ENCODE measurements at regions not wholly inside any gene's neighbourhood (a gene's known extent, or its start where the extent isn't known, plus 50 kb on each side); places are given as distances from the start of the nearest gene placed in this dataset.

- Histone ChIP-seq H3F3A (replicated peaks; ENCODE audit: low read depth) (no peaks in the 10 kb centered on the region), H3K27ac (ENCODE audit: low read depth) (no peak overlapping the region), H3K27me3 (ENCODE audit: insufficient read depth) (no peaks in the 10 kb centered on the region), H3K9me2 (ENCODE audit: insufficient read depth) (no peaks in the 10 kb centered on the region), H3K4me1 (ENCODE audit: insufficient read depth) (peaks cover 17% of the 10 kb centered on the region; the same call in 1 of the 2 replicates), H3K36me3 (ENCODE audit: insufficient read depth) (no peaks in the 10 kb centered on the region), H2AFZ (no peak overlapping the region), H4K20me1 (replicated peaks; ENCODE audit: insufficient read depth) (no peaks in the 10 kb centered on the region), H3K79me2 (replicated peaks; ENCODE audit: insufficient read depth) (no peaks in the 10 kb centered on the region), H3K4me2 (no peak overlapping the region), H3K4me3 (no peak overlapping the region)
- peaks cover 11% of the 10 kb centered on the region for H3K4me1 Mint-ChIP-seq
- DNase-seq (ENCODE audit: low spot score): no peak
- TF ChIP-seq, protein P1, sequence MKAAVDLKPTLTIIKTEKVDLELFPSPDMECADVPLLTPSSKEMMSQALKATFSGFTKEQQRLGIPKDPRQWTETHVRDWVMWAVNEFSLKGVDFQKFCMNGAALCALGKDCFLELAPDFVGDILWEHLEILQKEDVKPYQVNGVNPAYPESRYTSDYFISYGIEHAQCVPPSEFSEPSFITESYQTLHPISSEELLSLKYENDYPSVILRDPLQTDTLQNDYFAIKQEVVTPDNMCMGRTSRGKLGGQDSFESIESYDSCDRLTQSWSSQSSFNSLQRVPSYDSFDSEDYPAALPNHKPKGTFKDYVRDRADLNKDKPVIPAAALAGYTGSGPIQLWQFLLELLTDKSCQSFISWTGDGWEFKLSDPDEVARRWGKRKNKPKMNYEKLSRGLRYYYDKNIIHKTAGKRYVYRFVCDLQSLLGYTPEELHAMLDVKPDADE (IDR thresholded peaks at IDR 0.05): no peak
- no peak for TF ChIP-seq ZNF331 (CRISPR knock-in tag; IDR thresholded peaks at IDR 0.05; ENCODE audit: low read depth)
- TF ChIP-seq EZH2phosphoT487 (IDR thresholded peaks at IDR 0.05; ENCODE audit: unreplicated experiment): no peak
- no peak for TF ChIP-seq JUNB (IDR thresholded peaks at IDR 0.05; ENCODE audit: unreplicated experiment)
- no peak for ATAC-seq
- no peak overlapping the region for H3K4me3 Mint-ChIP-seq
- H3K9me3 Mint-ChIP-seq: peaks cover 3% of the 10 kb centered on the region; the same call in 1 of the 3 replicates
- H3K27ac Mint-ChIP-seq: no peak overlapping the region
- peaks cover 4% of the 10 kb centered on the region for H3K27me3 Mint-ChIP-seq (ENCODE audit: insufficient read depth, low read depth, poor library complexity)
- H3K36me3 Mint-ChIP-seq (ENCODE audit: low read depth): peaks cover 2% of the 10 kb centered on the region; the same call in 1 of the 3 replicates
These were observed 425.3 kb upstream of the NOX3 start for GRCh38 chr6:155880900-155881299.

DNA sequence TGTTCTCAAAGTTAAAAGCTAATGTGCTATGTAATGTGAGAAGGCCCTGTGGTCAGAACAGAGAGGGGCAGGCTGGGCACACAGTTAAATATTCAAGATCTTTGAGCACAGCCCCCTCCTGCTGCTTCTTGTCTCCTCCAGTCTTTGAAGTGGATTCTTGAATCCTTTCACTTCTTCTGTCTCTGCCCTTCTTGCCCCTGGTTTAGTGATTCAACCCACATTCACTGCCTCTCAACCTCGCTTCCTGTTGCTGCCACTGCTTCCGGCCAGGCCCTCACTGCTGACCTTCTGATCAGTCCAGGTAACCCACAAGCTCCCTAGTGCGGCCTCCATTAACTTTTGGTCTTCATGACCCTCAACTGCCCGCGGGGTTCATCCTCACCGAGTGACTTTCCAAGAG, 417.3 kb upstream of the NOX3 start:
- no peak for TF ChIP-seq ZNF114 (CRISPR knock-in tag; IDR thresholded peaks at IDR 0.05)
- TF ChIP-seq, protein P2, sequence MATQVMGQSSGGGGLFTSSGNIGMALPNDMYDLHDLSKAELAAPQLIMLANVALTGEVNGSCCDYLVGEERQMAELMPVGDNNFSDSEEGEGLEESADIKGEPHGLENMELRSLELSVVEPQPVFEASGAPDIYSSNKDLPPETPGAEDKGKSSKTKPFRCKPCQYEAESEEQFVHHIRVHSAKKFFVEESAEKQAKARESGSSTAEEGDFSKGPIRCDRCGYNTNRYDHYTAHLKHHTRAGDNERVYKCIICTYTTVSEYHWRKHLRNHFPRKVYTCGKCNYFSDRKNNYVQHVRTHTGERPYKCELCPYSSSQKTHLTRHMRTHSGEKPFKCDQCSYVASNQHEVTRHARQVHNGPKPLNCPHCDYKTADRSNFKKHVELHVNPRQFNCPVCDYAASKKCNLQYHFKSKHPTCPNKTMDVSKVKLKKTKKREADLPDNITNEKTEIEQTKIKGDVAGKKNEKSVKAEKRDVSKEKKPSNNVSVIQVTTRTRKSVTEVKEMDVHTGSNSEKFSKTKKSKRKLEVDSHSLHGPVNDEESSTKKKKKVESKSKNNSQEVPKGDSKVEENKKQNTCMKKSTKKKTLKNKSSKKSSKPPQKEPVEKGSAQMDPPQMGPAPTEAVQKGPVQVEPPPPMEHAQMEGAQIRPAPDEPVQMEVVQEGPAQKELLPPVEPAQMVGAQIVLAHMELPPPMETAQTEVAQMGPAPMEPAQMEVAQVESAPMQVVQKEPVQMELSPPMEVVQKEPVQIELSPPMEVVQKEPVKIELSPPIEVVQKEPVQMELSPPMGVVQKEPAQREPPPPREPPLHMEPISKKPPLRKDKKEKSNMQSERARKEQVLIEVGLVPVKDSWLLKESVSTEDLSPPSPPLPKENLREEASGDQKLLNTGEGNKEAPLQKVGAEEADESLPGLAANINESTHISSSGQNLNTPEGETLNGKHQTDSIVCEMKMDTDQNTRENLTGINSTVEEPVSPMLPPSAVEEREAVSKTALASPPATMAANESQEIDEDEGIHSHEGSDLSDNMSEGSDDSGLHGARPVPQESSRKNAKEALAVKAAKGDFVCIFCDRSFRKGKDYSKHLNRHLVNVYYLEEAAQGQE (IDR thresholded peaks at IDR 0.05; ENCODE audit: unreplicated experiment): no peak

More for the DNA sequence above, 417.3 kb upstream of the NOX3 start:
- ATAC-seq (no peak), DNase-seq (ENCODE audit: low spot score) (no peak)
- no peaks in the 10 kb centered on the region for H3K9me2 ChIP-seq (ENCODE audit: insufficient read depth)
- H3K4me3 Mint-ChIP-seq: no peak overlapping the region
- H3K4me2 ChIP-seq: no peak overlapping the region
- H3K36me3 Mint-ChIP-seq (ENCODE audit: low read depth): peaks cover 1% of the 10 kb centered on the region; the same call in 1 of the 3 replicates
- no peaks in the 10 kb centered on the region for H3F3A ChIP-seq (replicated peaks; ENCODE audit: low read depth)
- no peaks in the 10 kb centered on the region for H3K27me3 Mint-ChIP-seq (ENCODE audit: insufficient read depth, low read depth, poor library complexity)
- H4K20me1 ChIP-seq (replicated peaks; ENCODE audit: insufficient read depth): no peaks in the 10 kb centered on the region
- H2AFZ ChIP-seq: peak overlapping the region; percentile 57; the same call in 1 of the 2 replicates
- no peaks in the 10 kb centered on the region for H3K36me3 ChIP-seq (ENCODE audit: insufficient read depth)
- peaks cover 6% of the 10 kb centered on the region for H3K4me1 Mint-ChIP-seq
- no peak overlapping the region for H3K27ac ChIP-seq (ENCODE audit: low read depth)
- H3K4me3 ChIP-seq: no peak overlapping the region
- no peaks in the 10 kb centered on the region for H3K27me3 ChIP-seq (ENCODE audit: insufficient read depth)
- H3K4me1 ChIP-seq (ENCODE audit: insufficient read depth): no peaks in the 10 kb centered on the region
- H3K79me2 ChIP-seq (replicated peaks; ENCODE audit: insufficient read depth): no peaks in the 10 kb centered on the region
- H3K27ac Mint-ChIP-seq: peak overlapping the region; percentile 20; the same call in 1 of the 2 replicates
- peaks cover 7% of the 10 kb centered on the region; the same call in 1 of the 3 replicates for H3K9me3 Mint-ChIP-seq

Measured in GM23338 (cell line).